GM19043 (cell line): ENCODE measurements at regions not wholly inside any gene's neighbourhood (a gene's known extent, or its start where the extent isn't known, plus 50 kb on each side); places are given as distances from the start of the nearest gene placed in this dataset.
A peak's percentile ranks its signal among the peaks of the same experiment; 100 is the strongest.

ENCODE experiments used
- ATAC-seq: cut with Tn5 transposase; IDR thresholded peaks from one replicate; pipeline ENCODE4 v1.9.1; 2021; ENCODE audit warnings: low read depth; ENCODE audit not compliant: unreplicated experiment

DNA sequence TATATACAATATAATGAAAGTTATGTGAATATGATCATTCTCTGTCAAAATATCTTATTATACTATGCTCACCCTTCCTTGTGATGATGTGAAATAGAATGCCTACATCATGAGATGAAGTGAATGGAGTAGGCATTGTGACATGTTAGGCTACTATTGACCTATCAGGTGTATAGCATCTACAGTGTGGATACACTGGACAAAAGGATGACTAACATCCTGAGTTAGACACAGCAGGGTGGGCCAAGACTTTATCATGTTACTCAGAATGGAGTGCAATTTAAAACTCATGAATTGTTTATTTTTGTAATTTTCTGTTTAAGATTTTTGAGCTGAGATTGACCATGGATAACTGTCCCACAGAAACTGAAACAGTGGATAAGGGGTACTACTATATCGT lies 53.4 kb upstream of the NAV3 start:
- no peak for ATAC-seq

DNA sequence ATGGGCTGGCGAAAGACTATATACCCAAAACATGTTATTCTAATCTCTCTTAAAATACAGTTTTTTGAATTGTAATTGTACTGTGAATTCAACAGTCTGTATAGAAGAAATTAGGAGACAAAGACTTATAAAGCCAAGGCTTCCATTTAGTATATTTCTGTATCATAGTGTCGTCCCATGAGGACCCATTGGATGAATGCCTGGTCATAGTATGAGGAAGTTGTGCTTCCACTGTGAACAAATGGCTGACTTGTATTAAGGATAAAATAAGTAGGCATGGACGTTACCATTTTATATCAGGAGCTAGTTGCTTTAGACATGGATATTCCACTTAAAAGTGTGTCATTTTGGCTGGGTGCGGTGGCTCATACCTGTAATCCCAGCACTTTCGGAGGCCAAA lies 55.9 kb upstream of the NAV3 start:
- ATAC-seq: no peak

DNA sequence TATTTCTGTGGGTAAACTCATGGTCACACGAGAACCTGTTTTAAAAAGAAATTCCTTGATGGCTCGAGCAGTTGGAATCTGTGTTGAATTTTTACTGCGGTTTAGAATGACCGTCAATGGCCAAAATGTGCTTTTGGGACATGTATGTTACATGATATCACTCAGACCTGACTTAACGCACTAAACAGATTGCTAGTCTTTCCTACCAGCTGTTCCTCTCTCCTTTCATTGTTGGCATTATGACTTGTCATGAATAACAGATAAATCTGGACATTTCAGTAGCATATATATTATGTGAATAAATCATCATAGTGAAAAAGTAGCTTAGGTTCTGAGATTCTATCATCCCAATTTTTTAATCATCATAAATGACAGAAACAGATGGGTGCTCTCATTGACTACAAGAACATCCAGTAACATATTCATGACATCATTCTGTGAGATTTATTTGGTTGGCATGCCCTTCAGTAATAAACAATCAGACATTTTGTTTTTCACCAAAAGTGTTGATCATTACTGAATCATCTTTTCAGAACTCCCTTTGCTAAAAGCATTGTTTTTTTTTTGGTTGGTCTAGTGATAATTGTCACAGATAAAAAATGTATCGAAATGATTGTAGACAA lies 57.9 kb upstream of the NAV3 start:
- no peak for ATAC-seq

DNA sequence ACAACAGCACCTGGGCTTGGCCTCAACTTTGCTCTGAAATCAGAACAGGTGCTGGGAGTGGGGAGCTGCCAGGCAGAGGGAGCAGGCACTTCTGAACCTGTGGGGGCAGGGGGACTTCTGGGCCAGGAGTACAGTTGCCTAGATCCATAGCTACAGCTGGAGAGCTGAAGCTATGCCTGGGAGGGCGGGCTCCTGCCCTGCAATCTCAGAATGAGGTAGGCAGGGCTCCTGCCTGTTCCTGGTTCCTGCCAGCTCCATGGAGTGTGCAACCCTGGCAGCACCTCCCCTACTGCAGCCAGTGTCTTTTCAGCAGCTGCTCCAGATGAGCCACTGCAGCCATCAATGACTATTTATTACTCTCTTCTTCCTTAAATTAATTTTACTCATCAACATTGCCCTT lies 62.1 kb upstream of the NAV3 start:
- no peak for ATAC-seq

DNA sequence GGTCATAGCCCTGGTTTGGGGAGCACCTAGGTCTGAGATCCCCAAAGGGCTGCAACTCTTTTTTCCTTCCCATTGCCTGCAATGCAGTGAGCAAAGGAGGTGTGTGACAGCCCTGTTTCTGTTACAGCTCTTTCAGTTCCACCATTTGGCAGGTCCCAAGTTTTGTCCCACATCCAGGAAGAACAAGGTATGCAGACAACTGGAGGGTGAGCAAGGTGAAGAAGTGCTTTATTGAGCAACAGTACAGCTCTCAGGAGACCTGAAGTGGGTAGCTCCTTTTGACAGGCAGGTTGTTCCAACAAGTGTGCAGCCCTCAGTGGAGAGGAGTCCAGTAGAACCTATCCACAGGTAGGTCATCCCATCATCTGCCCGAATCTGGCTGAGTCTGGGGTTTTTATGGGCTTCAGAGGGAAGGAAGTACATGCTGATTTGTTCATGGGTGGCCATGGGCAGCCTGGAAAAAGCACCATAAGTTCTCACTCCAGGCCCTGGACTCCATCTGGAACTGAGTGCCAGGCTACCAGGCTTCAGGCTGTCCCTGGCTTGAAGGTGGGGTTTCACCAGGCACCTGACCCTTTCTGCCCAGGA lies 62.8 kb upstream of the NAV3 start:
- no peak for ATAC-seq

DNA sequence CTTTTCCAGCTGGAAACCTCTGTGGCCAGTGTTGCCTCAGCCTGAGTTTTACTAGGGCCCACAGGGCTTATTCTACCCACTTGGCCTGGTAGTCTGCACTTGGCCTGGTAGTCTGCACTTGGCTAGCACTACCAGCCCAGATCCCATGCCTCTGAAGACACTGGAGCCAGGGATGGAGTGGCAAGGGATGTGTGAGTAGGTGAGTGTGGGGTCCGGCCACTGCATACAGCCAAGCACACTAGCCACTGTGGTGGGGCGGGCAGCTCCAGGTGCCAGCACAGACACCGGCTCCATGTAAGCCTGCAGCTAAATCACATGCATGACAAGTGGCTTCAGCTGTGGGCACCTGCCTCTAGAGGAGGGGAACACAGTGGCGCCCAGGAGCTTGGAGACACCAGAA lies 63.4 kb upstream of the NAV3 start:
- ATAC-seq: no peak

DNA sequence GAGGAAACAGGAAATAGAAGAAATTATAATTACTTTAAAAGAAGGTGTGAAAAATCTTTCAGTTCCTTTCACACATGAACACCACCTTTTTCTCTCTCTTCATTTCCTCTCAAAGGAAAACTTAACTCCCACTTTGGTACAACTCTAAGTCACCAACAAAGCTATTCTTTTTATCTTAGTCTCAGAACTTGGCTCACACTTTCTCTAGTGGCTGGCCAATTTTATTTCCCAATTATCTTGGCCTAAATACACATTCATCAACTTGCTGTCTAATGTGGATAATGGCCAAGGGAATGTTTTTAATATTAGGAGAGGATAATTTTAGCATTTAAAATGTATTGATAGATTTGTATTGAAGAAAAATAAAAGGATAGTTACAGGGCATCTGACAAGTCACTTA lies 64.5 kb upstream of the NAV3 start:
- ATAC-seq: no peak

DNA sequence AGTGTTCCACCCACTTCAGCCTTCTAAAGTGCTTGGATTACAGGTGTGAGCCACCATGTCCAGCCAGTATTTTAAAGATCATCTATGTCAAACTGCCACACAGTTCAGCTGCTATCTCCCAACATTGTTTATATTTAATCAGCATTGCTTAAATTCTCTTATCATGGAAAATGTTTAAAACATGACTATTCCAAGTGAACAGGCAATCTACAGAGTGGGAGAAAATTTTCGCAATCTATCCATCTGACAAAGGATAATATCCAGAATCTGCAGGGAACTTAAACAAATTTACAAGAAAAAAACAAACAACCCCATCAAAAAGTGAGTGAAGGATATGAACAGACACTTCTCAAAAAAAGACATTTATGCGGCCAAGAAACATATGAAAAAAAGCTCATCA lies 69.4 kb upstream of the NAV3 start:
- no peak for ATAC-seq

DNA sequence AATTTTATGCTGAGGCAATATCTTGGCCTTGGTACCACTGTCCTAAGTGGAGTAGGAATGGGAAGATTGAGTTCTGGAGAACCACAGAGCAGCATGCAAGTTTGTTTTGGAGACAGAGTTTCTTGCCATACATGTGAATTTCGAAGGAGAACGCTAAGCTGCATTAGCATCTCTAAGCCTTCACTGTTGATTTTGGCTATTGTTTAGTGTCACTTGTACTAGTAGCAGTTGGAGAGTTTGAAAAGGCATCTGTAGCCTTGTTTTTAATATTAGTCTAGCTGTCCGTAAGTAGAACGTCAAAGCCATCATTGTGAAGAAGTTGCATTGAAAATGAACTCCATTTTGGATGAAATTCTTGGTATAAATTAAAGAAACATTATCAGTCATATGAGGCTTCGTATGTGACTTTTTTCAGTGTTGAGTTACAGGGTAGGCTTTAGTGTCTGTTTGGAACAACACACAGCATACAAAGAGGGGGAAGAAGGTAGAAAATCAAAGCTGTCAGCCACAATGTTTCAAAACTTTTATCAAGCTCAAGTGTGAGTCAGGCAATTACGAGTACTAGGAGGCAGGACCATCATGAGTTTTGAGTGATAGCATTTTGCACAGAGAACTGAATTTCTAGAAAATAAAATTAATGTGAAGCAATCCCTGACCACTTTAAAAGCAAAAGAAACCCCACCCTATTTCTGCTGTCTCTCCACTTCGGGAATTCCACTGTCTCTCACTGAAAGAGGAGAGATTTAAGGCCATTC lies 70.2 kb upstream of the NAV3 start:
- no peak for ATAC-seq

DNA sequence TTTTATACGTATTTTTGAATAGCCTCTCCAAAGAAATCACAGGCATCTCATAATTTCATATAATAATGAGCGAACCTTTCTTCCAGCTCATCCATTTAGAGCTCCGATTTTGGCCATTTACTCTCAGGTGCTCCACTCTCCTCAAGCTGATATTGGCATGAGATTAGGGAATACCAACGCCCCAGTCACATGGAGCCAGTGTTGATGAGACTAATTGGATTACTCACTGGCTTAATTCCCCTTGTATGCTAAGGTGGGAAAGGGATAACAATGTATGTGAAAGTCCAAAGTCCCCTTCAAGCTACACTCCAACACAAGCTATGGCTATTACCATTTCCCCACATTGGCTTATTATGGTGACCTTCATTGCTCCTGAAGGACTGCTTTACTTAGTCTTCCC lies 76.6 kb upstream of the NAV3 start:
- no peak for ATAC-seq

DNA sequence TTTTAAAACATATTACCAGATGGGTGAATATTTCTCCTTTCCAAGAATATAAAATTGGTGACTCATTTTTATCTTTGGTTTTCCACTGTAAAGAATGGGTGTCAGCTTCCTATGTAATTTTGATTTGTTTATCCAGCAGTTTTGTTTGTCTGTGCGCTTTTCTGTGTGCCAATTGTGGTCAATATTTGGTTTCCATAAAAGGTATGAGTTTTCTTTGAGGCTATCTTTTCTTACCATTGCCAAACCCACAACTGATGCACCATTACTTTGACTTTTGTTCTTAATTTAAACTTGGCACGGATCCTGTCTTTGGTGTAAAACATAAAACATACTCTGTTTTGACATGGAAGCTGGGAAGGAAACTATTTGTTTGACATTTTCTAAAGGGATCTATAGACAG lies 78.8 kb upstream of the NAV3 start:
- no peak for ATAC-seq

DNA sequence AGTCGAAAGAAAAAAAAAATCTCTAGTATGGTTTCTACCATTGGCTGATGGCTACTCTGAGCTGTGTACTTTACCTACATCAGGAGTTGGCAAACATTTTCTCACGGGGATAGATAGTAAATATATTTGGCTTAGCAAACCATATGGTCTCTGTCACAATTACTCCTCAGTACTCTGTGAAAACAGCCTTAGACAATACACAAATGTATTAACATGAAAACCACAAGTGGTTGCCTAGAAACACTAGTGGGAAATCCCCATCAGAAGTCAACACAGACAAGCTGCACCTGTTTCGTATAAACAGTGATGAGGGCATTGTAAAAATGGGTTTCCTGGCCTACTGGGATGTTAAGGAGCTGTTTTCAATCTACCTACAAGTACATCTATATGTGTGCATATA lies 84.6 kb upstream of the NAV3 start:
- ATAC-seq: peak; percentile 100

DNA sequence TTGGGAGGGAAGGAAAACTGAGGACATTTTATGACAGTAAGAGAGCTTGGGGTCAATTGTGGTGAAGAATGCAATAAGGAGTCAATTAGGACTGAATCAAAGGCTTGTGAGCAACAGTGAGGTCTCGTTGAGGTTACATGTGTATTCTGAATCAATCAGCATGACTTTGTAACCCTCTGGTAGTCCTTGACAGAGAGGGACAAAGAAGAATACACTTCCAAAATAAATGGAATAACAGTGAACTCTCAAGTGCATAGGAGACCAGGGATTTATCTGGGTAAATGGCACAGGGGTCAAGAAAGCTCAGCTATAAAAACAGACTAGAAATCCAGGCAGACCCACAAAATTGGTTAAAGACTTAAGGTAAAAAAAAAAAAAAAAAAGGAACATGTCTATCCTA lies 85.1 kb upstream of the NAV3 start:
- ATAC-seq: no peak

DNA sequence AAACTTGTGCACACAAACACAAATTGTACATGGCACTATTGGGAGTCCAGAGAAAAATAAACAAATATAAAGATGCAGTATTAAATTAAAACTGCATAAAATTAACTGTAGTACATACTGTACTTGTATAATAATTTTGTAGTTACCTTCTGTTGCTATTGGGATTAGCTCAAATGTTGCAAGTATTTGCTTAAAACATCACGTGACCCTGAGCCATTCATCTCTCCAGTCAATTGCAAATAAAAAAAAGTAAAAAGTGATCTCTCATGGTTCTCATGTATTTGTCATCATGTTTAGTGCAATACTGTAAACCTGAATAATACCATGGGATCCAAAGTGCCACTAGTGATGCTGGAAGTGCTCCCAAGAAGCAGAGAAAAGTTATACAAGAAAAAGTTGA lies 88.1 kb upstream of the NAV3 start:
- no peak for ATAC-seq

DNA sequence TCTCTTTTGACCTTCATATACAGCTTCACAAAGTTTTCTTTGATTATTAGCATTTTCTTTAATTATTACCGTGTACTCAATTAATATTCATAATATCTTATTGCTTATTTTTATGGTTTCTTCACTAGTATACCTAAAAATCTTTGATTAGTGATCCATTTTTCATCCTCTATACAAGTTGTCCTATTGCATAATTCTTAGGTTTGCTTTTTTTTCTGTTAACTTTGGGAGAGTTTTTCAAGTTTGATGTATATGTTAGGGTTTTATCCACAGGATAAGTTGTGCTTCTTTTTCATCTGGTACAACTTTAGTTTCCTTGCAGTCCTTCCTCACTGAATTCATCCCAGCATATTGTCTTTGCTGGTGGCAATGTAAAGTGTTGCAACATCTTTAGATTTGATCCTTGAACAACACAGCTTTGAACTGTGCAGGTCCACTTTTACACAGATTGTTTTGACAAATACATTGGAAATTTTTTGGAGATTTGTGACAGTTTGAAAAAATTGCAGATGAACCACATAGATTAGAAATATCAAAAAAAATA lies 88.6 kb upstream of the NAV3 start:
- no peak for ATAC-seq

DNA sequence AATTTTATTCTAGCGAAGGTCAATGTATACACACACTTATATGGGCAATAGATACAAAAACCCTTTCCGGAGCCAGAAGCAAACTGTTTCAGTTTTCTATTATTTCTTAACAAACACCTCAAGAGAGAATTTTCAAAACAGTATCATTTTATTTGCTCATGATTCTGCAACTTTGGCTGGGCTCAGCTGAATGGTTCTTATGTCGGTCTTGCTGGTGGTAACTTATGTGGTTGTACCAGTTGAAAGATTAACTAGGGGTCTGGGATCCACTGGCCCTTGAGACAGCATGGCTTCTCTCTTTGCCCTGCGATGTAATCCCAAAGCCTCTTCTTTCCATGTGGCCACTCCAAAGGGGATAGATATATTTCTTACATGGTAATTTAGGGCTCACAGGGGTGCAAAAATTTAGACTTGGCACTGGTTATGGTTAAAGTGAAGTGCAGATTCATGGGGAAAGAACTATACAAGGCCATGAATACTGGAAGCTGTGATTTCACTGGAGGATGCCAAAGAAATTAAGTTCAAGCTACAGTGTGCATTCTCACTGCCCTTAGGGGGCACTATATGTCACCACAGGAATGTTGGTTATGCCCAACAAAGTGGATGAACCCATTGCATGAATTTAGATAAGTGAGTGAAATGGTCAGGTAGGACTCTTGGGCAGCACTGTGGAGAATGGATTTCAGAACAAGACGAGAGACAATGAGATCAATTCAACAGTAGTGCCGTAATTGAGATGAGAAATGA lies 94.3 kb upstream of the NAV3 start:
- no peak for ATAC-seq

DNA sequence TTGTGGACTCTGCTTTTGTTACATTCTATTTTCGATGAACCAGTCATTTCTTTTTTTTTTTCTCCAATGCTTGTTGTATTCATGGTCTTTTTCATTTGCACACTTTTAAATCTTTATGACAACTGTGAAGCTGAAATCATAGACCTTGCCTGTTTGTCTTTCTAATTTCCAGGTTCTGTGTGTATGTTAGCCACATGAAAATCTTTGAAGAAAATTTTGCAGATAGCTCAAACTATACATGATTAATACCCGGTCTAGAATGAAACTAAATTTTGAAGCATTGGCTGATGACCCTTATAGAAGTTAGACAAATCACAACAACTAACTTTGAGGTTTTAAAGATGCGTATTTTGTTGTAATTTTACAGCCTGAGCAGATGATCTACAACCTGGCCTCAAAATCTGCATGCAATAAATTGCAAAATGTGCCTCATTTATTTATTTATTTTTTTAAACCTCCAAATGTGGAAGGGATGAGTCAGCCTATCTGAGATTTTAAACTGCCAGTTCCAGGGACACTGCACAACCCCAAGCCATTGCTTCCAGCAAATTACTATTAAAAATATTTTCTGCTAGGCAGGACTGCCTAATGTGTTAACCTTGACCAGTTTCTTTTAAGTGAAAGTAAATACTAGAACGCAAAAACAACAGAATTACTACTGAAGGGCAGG lies 96.3 kb upstream of the NAV3 start:
- ATAC-seq: no peak

DNA sequence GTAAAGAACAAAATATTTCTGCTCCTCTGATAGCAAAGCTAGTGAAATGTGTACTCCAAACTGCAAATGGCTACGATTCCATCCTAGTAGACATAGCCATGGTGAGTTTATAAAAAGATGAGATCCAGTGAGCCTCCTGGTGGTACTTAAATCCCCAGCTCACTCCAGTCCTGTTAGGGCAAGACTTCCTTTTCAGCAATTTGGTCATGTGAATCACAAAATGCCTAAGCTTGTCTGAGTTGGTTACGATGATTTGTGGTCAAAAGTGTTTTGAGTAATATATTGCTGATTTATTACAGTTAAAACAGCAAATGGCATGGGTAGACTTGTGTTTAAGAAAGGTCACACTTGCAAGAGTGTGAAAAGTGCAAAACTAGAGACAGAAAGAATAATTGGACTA lies 102.7 kb upstream of the NAV3 start:
- ATAC-seq: no peak

DNA sequence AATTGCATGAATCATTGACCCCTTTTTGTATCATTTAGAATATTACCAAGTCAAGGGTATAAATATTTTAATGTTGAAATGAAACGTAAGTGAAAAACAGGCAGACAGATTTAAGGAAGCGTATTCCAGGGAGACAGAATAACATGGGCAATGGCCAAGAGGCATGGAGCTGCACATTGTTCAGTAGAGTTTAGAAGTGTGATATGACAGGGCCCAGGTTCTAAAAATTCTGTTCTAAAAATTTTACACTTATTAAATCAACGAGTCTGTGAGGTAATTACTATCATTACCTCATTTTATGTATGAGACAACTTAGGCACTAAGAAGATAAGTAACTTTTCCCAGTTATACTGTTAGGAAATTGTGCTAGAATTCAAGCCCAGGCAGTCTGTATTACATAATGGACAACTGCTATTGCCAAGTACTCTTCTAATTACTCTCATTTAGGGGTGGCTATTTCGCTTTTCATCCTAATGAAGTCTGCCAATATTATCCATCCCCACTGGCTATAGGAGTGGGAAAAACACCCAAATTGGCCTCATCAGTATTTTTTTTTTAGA lies 103.2 kb upstream of the NAV3 start:
- ATAC-seq: no peak

DNA sequence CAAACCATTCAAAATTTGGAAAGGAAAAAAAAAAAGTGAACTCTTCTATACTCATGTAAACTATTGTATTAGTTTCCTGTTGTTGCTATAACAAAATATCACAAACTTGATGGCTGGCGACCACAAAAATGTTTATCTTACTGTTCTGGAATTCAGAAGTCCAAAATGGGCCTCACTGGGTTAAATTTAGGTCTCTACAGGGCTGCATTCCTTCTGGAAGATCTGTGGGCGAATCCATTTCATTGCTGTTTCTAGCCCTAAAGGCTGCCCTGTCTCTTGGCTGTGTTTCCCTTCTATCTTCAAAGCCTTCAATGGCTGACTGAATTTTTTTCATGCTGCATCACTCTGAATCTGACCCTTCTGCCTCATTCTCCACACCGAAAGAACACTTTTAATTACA lies 105.1 kb upstream of the NAV3 start:
- no peak for ATAC-seq
